Brain microvascular endothelial cell (primary cell): ENCODE measurements at regions not wholly inside any gene's neighbourhood (a gene's known extent, or its start where the extent isn't known, plus 50 kb on each side); places are given as distances from the start of the nearest gene placed in this dataset.

Experiments
- DNase-seq: peaks from one replicate; pipeline ENCODE4 v3.0.0-alpha.2; 2020
- H3K27ac ChIP-seq: fragments of 250-450 bp; sonication (Bioruptor Pico); 2 replicates; pipeline ENCODE4 v1.5.1; 2020; ENCODE audit warnings: mild to moderate bottlenecking, moderate library complexity
- H3K27me3 ChIP-seq: fragments of 250-450 bp; sonication (Bioruptor Pico); replicated peaks from 2 replicates; pipeline ENCODE4 v1.5.1; 2020; ENCODE audit warnings: mild to moderate bottlenecking
- H3K36me3 ChIP-seq: fragments of 250-450 bp; sonication (Bioruptor Pico); replicated peaks from 2 replicates; pipeline ENCODE4 v1.5.1; 2020; ENCODE audit warnings: mild to moderate bottlenecking
- H3K4me3 ChIP-seq: 2 replicates; pipeline ENCODE4 v1.5.1; 2011; ENCODE audit warnings: low read depth, mild to moderate bottlenecking, control low read depth, low read length, moderate library complexity
- in situ Hi-C: cut with HindIII; loops from 2 replicates; pipeline ENCODE4 v1.10.0; 2017; ENCODE audit warnings: low sequenced_read_pairs, low pct_ligation_motif_present
- TF ChIP-seq, protein P1 (sequence below): IDR thresholded peaks from 2 replicates; pipeline ENCODE4 v1.5.1; 2011; ENCODE audit warnings: low read depth, mild to moderate bottlenecking, moderate library complexity, low read length, control low read depth, inconsistent platforms; ENCODE audit errors: missing control alignments

DNA sequence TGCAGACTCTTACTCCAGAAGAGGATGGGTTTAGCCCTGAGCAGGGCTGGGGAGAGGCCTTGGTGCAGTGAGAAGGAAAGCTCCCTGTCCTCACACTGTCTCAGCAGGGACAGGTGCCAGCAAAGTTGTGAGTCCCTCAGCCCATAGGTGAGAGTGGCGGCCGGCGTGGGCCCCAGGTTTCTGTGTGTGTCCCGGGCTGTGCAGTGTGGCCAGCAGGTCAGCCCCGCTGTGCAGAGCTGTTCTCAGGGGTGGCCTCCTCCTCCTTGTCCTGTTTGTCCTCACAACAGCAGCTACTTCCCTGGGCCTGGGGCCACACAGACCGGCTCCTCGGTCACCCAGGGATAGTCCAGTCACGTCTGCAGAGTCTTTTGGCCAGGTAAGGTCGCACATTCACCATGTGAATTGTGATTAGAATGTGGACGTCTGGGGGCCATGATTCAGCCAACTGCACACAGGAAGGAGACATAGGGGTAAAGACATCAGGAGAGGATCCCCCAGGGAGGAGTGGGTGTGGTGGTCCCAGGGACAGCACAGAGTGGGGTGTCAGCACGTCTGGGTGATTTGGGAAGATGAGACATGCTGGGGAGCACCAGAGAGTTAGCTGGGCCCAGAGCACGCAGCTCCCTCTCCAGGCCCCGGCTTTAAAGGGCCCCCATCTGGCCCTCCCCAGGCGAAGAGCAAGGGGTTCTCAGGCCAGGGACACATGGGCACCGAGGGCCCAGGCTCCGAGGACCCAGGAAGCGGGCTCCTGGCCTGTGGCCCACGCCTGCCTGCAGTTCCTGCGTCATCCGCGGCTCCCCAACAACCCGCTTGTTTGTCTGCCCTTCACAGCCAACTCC lies 81.6 kb downstream of the MYEOV start:
- no peak for DNase-seq
- in situ Hi-C loops, result no loop called here
- Histone ChIP-seq H3K36me3 (no peaks in the 10 kb centered on the region), H3K4me3 (no peak overlapping the region), H3K27me3 (no peaks in the 10 kb centered on the region), H3K27ac (no peak overlapping the region)
- TF ChIP-seq, protein P1, sequence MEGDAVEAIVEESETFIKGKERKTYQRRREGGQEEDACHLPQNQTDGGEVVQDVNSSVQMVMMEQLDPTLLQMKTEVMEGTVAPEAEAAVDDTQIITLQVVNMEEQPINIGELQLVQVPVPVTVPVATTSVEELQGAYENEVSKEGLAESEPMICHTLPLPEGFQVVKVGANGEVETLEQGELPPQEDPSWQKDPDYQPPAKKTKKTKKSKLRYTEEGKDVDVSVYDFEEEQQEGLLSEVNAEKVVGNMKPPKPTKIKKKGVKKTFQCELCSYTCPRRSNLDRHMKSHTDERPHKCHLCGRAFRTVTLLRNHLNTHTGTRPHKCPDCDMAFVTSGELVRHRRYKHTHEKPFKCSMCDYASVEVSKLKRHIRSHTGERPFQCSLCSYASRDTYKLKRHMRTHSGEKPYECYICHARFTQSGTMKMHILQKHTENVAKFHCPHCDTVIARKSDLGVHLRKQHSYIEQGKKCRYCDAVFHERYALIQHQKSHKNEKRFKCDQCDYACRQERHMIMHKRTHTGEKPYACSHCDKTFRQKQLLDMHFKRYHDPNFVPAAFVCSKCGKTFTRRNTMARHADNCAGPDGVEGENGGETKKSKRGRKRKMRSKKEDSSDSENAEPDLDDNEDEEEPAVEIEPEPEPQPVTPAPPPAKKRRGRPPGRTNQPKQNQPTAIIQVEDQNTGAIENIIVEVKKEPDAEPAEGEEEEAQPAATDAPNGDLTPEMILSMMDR, result no peak

DNA sequence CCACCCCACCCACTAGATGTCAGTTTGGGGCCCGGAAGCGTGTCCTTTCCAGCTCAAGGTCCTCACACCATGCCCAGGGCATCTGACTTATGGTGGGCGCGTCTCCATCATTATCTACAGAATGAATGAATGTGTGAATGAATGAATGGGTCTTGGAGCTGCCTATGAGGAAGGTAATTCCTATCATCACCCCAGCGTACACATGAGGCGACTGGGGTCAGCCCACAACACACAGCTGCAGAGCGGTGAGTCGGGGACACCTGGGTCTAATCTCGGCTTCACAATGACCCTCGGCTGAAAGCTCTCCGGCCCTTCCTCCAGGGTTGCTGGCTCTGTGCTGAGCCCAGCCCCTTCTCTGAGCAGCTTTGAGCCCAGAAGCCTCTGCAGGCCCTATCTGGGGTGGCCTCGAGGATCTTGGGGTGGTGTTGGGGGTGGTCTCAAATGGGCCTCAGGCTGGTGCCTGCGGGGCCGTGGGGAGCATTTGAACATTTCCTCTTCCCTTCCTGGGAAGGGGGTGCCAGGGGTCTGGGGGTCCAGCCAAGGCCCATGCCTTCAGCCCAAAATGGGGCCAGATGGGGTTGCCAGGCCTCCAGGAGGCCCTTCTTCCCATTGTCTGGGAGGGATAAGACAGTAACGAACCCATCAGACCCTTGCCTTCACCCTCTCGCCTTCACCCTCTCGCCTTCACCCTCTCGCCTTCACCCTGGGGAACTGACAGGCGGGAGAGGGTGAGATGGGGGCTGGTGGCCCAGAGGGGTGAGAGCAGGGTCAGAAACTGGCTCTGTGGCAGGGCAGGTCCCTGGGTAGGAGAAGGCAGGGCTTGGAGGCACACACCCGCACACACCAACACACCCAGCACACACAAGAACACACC lies 82.4 kb downstream of the MYEOV start:
- H3K27ac ChIP-seq, result no peak overlapping the region
- no peak overlapping the region for H3K4me3 ChIP-seq
- TF ChIP-seq, protein P1, result no peak
- no peaks in the 10 kb centered on the region for H3K27me3 ChIP-seq
- no peaks in the 10 kb centered on the region for H3K36me3 ChIP-seq
- in situ Hi-C loops, result no loop called here
- DNase-seq, result no peak

DNA sequence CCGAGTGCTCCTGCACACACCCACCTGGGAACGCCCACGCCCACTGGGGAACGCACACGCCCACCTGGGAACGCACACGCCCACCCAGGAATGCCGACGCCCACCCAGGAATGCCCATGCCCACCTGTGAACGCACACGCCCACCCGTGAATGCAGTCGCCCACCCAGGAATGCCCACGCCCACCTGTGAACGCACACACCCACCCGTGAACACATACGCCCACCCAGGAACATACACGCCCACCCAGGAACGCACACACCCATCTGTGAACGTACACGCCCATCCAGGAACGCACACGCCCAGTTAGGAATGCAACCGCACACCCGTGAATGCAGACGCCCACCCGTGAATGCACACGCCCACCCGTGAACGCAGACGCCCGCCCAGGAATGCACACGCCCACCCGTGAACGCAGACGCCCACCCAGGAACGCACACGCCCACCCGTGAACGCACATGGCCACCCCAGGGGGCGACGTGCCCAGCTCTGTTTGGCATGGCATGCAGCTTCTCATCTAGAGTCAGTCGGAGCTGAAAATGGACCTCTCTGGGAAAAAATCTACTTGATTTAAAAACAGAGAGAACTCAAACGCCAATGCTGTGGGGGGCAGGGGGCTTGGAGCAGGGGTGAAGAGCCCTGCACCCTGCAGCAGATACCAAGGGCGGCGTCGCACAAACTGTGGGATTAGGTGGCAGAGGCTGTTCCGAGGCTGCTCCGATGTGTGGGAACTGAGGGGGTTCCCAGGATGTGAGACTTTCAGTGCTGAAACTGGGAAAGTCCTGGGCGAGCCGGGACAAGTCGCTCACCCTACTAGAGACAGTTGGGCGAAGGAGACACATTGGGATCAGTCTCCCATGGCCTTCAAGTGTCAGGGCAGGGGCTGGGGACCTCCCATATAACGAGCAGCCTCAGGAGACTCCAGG lies 83.3 kb downstream of the MYEOV start:
- TF ChIP-seq, protein P1, result no peak
- H3K4me3 ChIP-seq, result no peak overlapping the region
- H3K36me3 ChIP-seq, result no peaks in the 10 kb centered on the region
- H3K27me3 ChIP-seq, result no peaks in the 10 kb centered on the region
- no peak overlapping the region for H3K27ac ChIP-seq
- in situ Hi-C loops, result no loop called here
- DNase-seq, result no peak

DNA sequence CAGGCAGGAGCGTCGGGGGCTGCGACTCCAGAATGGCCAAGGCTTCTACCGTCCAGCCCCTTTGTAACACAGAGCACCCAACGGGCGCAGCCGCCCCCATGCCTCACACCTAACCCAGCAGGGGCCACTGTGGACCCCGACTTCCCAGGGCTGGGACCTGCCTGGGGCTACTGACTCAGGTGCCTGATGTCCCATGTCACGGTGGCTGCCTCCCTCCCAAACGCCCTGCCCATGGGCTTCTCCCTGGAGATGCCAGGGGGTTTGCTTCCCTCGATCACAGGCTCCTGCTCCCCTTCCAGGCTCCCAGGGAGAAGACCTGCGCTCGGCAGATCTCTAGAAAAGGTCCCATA lies 84.0 kb downstream of the MYEOV start:
- in situ Hi-C loops, result no loop called here
- no peaks in the 10 kb centered on the region for H3K36me3 ChIP-seq
- TF ChIP-seq, protein P1, result no peak
- no peak for DNase-seq
- no peak overlapping the region for H3K4me3 ChIP-seq
- H3K27ac ChIP-seq, result no peak overlapping the region
- H3K27me3 ChIP-seq, result no peaks in the 10 kb centered on the region

DNA sequence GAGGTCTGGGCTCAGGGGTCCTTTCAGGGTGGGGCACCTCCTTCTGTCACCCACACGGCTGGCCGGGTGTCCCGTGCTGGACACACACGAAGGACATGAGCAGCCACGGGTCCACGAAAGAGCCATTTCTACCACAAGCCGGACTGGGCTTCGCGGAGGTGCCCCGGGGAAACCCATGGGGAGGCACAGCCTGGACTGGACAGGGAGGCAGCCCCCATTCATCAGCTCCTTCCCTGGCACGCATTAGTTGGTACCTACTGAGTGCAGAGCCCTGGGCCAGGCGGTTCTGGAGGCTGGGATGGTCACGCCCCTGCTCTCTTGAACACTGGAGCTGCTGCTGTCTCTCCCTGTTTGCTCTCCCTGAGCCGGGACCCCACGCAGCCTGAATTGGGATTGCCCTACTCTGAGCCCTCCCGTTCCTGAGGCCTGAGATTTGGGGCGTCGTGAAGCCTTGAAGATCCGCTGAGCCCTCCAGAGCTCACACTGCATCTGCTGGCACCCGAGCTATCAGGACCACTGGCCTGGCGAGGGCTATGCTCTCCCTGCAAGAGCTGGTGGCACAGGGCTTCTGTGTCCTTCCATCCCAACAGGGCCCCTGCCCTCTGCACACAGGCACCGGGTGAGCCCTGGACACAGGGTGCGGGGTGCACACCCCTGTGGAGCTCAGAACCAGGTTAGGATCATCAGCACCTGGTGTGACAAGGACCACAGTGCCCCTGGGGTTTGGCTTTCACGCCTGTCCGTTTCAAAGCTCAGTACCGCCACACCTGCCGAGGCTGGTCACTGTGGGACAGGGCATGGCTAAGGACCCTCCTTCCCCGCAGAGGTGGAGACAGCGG lies 84.6 kb downstream of the MYEOV start:
- DNase-seq, result no peak
- TF ChIP-seq, protein P1, result no peak
- no peaks in the 10 kb centered on the region for H3K27me3 ChIP-seq
- no peak overlapping the region for H3K4me3 ChIP-seq
- H3K27ac ChIP-seq, result no peak overlapping the region
- H3K36me3 ChIP-seq, result no peaks in the 10 kb centered on the region
- in situ Hi-C loops, result no loop called here
